ENCODE measurements at regions not wholly inside any gene's neighbourhood (a gene's known extent, or its start where the extent isn't known, plus 50 kb on each side); places are given as distances from the start of the nearest gene placed in this dataset.

- H3K4me1 Mint-ChIP-seq (ENCODE audit: low read depth, unreplicated experiment): peaks cover 23% of the 10 kb centered on the region
- Histone ChIP-seq H3K27me3 (ENCODE audit: insufficient read depth, low read length) (no peaks in the 10 kb centered on the region), H3K79me2 (ENCODE audit: insufficient read depth, low read length) (no peaks in the 10 kb centered on the region), H3K9me3 (ENCODE audit: insufficient read depth, low read depth, low read length) (no peaks in the 10 kb centered on the region), H2AFZ (ENCODE audit: low read depth, low read length) (peak overlapping the region; percentile 23), H3K4me3 (ENCODE audit: insufficient read depth, low read depth, low read length) (no peak overlapping the region), H3K4me2 (ENCODE audit: low read length) (peak overlapping the region; percentile 66), H3K9ac (ENCODE audit: low read length) (peak overlapping the region; percentile 18), H3K27ac (ENCODE audit: low read depth, low read length) (peak overlapping the region; percentile 7), H3K36me3 (ENCODE audit: insufficient read depth, low read length) (no peaks in the 10 kb centered on the region), H4K20me1 (ENCODE audit: insufficient read depth, low read length) (no peaks in the 10 kb centered on the region), H3K4me1 (ENCODE audit: insufficient read depth, low read length) (peaks cover 16% of the 10 kb centered on the region)
- H3K27ac Mint-ChIP-seq (ENCODE audit: unreplicated experiment): peak overlapping the region; percentile 87
- H3K4me3 Mint-ChIP-seq (ENCODE audit: unreplicated experiment): peak overlapping the region; percentile 40
- H3K9me3 Mint-ChIP-seq (ENCODE audit: unreplicated experiment): no peaks in the 10 kb centered on the region
- FAIRE-seq: peak; percentile 86
- no peak for TF ChIP-seq EZH2 (IDR thresholded peaks at IDR 0.05; ENCODE audit: insufficient read depth, low read length)
- TF ChIP-seq, protein P1, sequence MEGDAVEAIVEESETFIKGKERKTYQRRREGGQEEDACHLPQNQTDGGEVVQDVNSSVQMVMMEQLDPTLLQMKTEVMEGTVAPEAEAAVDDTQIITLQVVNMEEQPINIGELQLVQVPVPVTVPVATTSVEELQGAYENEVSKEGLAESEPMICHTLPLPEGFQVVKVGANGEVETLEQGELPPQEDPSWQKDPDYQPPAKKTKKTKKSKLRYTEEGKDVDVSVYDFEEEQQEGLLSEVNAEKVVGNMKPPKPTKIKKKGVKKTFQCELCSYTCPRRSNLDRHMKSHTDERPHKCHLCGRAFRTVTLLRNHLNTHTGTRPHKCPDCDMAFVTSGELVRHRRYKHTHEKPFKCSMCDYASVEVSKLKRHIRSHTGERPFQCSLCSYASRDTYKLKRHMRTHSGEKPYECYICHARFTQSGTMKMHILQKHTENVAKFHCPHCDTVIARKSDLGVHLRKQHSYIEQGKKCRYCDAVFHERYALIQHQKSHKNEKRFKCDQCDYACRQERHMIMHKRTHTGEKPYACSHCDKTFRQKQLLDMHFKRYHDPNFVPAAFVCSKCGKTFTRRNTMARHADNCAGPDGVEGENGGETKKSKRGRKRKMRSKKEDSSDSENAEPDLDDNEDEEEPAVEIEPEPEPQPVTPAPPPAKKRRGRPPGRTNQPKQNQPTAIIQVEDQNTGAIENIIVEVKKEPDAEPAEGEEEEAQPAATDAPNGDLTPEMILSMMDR (IDR thresholded peaks at IDR 0.05; ENCODE audit: insufficient read depth, low read depth, low read length): no peak
- peak; percentile 81 for DNase-seq (ENCODE audit: low read depth)
- H3K36me3 Mint-ChIP-seq (ENCODE audit: low read depth, unreplicated experiment): no peaks in the 10 kb centered on the region
- no peaks in the 10 kb centered on the region for H3K27me3 Mint-ChIP-seq (ENCODE audit: low read depth, unreplicated experiment)
Observed at GRCh38 chr6:105810105-105810921, 275.8 kb upstream of the PRDM1 start.

- H4K20me1 ChIP-seq (ENCODE audit: insufficient read depth, low read length): no peaks in the 10 kb centered on the region
- no peaks in the 10 kb centered on the region for H3K9me3 Mint-ChIP-seq (ENCODE audit: unreplicated experiment)
- H3K36me3 ChIP-seq (ENCODE audit: insufficient read depth, low read length): no peaks in the 10 kb centered on the region
- H3K27me3 ChIP-seq (ENCODE audit: insufficient read depth, low read length): no peaks in the 10 kb centered on the region
- H3K27ac Mint-ChIP-seq (ENCODE audit: unreplicated experiment): no peak overlapping the region
- H3K4me3 ChIP-seq (ENCODE audit: insufficient read depth, low read depth, low read length): no peak overlapping the region
- no peak for DNase-seq (ENCODE audit: low read depth)
- no peaks in the 10 kb centered on the region for H3K27me3 Mint-ChIP-seq (ENCODE audit: low read depth, unreplicated experiment)
- H3K27ac ChIP-seq (ENCODE audit: low read depth, low read length): no peak overlapping the region
- H3K9me3 ChIP-seq (ENCODE audit: insufficient read depth, low read depth, low read length): no peaks in the 10 kb centered on the region
- peaks cover 23% of the 10 kb centered on the region for H3K4me1 Mint-ChIP-seq (ENCODE audit: low read depth, unreplicated experiment)
- no peak overlapping the region for H2AFZ ChIP-seq (ENCODE audit: low read depth, low read length)
- H3K36me3 Mint-ChIP-seq (ENCODE audit: low read depth, unreplicated experiment): no peaks in the 10 kb centered on the region
- no peak overlapping the region for H3K4me3 Mint-ChIP-seq (ENCODE audit: unreplicated experiment)
- H3K9ac ChIP-seq (ENCODE audit: low read length): no peak overlapping the region
- TF ChIP-seq EZH2 (IDR thresholded peaks at IDR 0.05; ENCODE audit: insufficient read depth, low read length): no peak
- TF ChIP-seq, protein P1 (IDR thresholded peaks at IDR 0.05; ENCODE audit: insufficient read depth, low read depth, low read length): no peak
- peaks cover 30% of the 10 kb centered on the region for H3K4me1 ChIP-seq (ENCODE audit: insufficient read depth, low read length)
- no peak for FAIRE-seq
- H3K79me2 ChIP-seq (ENCODE audit: insufficient read depth, low read length): no peaks in the 10 kb centered on the region
- H3K4me2 ChIP-seq (ENCODE audit: low read length): no peak overlapping the region
Observed at GRCh38 chr6:105808571-105808970, 277.6 kb upstream of the PRDM1 start.

DNA sequence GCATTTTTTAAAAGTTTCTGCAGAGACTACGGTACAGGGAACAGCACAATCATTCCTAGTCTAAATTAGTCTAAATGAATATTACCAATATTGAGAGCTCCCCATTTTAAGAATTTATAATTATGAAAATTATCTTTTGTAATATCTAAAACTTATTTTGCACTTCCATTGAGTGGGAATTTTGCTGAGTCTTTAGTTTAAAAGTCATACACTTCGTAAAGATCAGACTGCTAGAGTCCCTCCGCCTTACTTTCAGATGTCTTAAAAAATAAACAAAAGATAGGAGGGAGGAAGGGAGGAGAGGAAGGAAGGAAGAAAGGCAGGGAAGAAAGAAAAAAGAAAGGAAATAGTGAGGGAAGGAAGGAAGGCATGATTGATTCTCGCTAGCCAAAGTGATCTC is 278.2 kb upstream of the PRDM1 start:
- H3K9me3 ChIP-seq (ENCODE audit: insufficient read depth, low read depth, low read length): no peaks in the 10 kb centered on the region
- no peaks in the 10 kb centered on the region for H3K36me3 Mint-ChIP-seq (ENCODE audit: low read depth, unreplicated experiment)

More for the DNA sequence above, 278.2 kb upstream of the PRDM1 start:
- Mint-ChIP-seq H3K27ac (ENCODE audit: unreplicated experiment) (no peak overlapping the region), H3K9me3 (ENCODE audit: unreplicated experiment) (no peaks in the 10 kb centered on the region), H3K4me3 (ENCODE audit: unreplicated experiment) (no peak overlapping the region), H3K27me3 (ENCODE audit: low read depth, unreplicated experiment) (no peaks in the 10 kb centered on the region), H3K4me1 (ENCODE audit: low read depth, unreplicated experiment) (peaks cover 23% of the 10 kb centered on the region)
- Histone ChIP-seq H3K27me3 (ENCODE audit: insufficient read depth, low read length) (no peaks in the 10 kb centered on the region), H3K9ac (ENCODE audit: low read length) (no peak overlapping the region), H3K4me2 (ENCODE audit: low read length) (no peak overlapping the region), H3K27ac (ENCODE audit: low read depth, low read length) (no peak overlapping the region), H3K79me2 (ENCODE audit: insufficient read depth, low read length) (no peaks in the 10 kb centered on the region), H4K20me1 (ENCODE audit: insufficient read depth, low read length) (no peaks in the 10 kb centered on the region), H3K4me1 (ENCODE audit: insufficient read depth, low read length) (peaks cover 34% of the 10 kb centered on the region), H3K36me3 (ENCODE audit: insufficient read depth, low read length) (no peaks in the 10 kb centered on the region), H2AFZ (ENCODE audit: low read depth, low read length) (no peak overlapping the region), H3K4me3 (ENCODE audit: insufficient read depth, low read depth, low read length) (no peak overlapping the region)
- TF ChIP-seq, protein P1 (IDR thresholded peaks at IDR 0.05; ENCODE audit: insufficient read depth, low read depth, low read length): no peak
- no peak for TF ChIP-seq EZH2 (IDR thresholded peaks at IDR 0.05; ENCODE audit: insufficient read depth, low read length)
- FAIRE-seq (no peak), DNase-seq (ENCODE audit: low read depth) (no peak)
